Suppressor macrophage (primary cell): ENCODE measurements at regions not wholly inside any gene's neighbourhood (a gene's known extent, or its start where the extent isn't known, plus 50 kb on each side); places are given as distances from the start of the nearest gene placed in this dataset.
A peak's percentile ranks its signal among the peaks of the same experiment; 100 is the strongest.
"Not testable (repeated sequence)": the region's sequence is repeated elsewhere in the genome, so short reads cannot be mapped to it uniquely, and the experiment has no call there.

ENCODE experiments used
- DNase-seq, 4 experiments: peaks; one replicate each; pipeline ENCODE4 v3.0.0-alpha.2; 2020 to 2022

DNA sequence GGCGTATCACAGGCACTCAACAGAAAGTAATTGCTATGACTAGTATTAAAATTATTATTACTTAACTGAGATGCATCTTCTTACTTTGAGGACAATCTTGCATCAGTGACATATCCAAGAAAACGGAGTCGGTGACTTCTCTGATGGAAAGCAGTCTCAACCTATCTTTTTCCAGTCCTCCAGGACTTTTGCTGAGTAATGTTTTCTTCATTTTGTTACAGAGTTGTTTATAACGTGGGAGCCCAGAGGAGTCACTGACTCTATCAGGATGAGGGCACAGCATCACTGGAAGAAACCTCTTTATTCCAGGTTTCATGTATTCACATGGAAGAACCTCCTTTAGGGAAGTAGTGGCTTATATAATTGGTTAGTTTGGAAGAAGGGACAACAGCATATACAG lies 51.5 kb upstream of the MELK start:
- no peak for DNase-seq

DNA sequence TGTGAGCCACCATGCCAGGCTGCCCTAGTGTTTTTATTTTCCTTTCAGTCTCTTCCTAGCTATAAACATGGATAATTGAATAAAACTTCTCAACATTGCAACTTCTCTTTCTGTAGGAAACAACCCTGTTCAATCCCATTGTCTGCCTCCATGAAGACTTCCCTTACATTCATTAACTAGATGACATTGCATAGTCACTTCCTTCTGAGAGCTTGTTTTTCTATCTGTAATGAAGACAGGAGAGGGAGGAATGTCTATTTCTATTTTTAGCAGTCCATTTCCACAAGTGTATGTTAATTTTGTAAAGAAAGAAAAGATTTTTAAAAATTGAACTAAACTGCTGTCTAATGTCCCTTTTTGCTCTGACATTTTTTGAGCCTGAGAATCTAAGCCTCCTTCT lies 55.6 kb upstream of the MELK start:
- peak in 2 of 4 experiments; percentile 10 to 32 for DNase-seq

DNA sequence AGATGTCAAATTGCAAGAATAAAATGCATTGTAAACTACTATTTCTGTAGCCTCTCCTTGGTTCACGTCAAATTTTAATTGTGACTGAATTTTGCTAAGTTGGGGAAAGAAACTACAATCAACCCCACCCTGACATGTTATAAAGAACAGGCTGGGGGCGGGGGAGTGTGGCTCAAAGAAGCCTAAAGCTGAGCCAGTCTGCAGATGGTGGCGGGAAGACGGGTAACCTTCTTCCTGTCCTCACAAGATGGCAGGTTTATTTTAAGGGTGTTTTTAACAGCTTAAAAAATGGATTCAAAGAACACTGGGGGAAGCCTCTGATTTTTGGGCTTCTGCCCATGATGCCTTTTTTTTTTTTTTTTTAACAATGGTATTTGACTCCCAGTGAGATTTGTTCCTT lies 68.5 kb upstream of the MELK start:
- DNase-seq: no peak

DNA sequence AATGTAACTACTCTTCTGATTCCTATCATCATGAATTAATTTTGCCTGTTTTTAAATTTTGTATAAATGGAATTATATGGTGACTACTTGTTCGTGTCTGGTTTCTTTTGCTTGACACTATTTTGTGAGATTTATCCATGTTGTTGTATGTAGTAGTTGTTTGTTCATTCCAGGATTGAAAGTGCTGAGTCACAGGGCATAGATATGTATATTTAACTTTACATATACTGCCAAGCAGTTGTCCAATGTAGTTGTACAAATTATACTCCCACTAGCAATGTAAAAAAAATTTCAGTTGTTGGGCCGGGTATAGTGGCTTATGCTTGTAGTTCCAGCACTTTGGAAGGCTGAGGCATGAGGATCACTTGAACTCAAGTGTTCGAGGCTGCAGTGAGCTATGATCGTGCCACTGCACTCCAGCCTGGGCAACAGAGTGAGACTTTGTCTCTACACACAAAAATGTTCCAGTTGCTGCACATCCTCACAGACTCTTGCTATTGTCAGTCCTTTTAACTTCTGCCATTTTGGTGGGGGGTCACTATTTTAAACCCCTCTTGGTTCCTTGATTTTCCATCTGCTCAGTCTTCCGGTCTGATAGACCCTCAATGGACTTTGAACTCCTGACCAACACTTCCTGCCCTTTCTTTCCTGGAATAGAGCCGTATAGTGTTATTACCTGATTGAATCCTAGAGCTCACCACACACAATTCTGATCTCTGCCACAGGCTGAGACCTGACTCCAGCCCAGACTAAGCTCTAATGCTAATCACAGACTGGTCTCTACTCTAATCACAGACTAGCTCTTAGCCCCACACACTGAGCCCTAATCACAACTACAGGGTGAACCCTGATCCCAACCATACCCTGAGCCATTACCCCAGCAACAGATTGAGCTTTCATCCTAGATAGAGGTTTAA lies 69.3 kb upstream of the MELK start:
- no peak for DNase-seq

DNA sequence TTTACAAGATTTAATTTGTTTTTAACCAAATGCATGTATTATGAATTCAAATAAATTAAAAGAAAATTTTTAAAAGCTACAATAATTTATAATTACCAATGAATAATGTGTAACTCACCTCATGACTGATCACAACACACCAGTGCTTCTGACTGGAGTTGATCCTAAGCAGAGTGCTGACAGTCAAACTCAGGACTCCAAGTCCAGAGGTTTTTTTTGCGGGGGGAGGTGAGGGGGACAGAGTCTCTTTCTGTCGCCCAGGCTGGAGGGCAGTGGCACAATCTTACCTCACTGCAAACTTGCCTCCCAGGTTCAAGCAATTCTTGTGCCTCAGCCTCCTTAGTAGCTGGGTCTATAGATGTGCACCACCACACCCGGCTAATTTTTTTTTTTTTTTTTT lies 71.0 kb upstream of the MELK start:
- no peak for DNase-seq

DNA sequence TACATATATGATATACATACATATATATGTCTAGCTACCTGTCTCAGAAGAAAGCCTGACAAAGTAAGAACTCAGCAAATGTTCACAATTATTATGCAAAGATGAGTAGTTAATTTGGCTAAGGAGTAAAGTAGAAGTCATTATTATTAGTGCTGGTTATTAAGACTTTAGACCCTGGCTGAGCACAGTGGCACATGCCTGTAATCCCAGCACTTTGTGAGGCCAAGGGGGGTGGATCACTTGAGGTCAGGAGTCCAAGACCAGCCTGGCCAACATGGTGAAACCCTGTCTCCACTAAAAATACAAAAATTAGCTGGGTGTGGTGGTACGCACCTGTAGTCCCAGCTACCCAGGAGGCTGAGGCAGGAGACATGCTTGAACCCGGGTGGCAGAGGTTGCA lies 71.8 kb upstream of the MELK start:
- DNase-seq: not testable (repeated sequence)

DNA sequence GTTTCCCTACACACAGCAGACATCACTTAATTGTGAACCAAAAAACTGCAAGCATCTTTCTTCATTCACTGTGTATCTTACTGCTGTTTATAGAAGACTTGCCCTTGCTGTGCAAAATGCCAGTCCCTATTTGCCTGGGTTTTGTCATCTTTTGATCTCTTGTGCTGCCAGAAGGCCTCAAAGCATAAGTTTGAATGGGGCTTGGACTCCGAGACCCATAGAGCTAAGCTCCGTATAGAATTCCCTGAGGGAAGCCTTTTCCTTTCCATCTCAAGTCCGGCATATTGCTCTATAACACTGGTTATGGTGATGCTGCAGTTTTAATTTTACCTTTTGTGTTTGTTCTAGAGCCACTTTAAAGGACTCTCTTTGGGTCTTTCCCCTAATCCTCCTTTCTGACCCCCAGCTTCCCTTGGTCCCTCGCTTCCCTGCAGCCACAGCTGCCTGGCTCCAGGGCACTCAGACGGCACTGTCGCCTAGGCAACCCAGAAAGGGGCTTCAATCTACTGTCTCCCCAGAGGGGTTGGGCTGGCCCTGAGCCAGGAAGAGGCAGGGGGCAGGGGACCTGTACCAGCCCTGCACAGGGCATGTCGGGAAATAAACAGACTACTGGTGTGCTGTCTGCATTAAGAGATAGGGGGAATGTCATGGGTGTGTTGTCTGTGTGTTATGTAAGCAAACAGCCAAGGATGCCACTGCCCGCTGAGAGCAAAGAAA lies 73.4 kb upstream of the MELK start:
- DNase-seq: no peak

DNA sequence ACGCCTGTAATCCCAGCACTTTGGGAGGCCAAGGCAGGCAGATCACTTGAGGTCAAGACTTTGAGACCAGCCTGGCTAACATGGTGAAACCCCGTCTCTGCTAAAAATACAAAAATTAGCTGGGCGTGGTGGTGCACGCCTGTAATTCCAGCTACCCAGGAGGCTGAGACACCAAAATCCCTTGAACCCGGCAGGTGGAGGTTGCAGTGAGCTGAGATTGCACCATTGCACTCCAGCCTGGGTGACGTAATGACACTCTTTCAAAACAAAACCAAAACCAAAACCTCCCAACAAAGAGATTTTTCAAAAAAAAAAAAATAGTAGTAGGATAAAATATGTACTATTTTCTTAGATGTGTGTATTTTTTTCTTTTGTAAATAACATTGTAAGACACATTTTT lies 79.1 kb upstream of the MELK start:
- peak in 3 of 4 experiments; percentile 31 to 62 (median 40) for DNase-seq

DNA sequence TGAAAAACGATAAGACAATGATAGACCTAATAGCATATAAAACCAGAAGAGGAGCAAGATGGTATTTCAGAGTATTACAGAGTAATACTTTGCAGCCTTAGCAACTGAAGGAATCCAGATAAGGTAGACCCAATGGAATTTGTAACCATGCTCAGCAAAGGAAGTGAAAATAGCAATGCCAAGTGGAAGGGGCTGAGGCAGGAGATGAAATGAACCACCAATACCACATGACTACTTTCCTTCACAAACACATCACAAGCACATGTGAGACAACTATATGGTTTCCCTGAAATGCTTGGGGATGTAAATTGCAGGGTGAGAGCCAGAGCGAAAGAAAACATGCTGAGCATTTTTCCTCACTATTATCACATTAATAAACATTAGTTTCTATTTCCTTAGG lies 79.8 kb upstream of the MELK start:
- peak; percentile 34 to 65 (median 50) for DNase-seq

DNA sequence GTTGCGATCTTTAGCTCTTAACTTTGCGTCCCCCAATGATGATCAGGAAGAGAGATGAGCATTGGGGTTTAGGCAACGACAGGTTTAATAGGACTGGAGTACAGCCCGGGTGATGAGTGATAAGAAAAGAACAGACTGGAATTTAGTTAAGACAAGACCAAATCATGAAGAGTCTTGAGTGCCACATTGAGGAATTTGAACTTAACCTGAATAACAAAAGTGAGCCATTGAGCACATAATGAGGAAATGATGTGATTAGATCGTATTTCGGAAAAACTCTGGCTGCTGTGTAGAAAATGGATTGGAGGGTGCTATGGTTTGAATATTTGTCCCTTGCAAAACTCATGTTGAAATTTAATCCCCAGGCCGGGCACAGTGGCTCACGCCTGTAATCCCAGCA lies 83.2 kb upstream of the MELK start:
- DNase-seq: no peak

DNA sequence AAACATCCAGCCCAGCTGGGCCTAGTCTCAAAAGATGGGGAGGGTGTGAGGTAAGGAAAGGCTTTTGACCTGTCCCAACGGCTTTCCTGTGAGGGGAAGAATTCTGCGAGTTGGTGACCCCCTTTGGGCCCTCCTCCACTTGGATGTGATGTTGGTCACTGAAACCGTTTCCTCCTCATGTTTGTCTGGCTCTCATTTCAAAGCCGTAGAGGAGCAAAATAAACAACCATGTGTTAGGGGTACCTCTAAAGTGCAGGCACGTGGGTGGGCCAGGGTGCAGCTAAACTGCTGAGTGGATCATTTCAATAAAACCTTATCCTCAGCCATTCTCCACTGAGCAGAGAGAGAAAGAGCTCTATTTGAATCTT lies 84.3 kb upstream of the MELK start:
- peak in 2 of 4 experiments; percentile 8 to 12 for DNase-seq

DNA sequence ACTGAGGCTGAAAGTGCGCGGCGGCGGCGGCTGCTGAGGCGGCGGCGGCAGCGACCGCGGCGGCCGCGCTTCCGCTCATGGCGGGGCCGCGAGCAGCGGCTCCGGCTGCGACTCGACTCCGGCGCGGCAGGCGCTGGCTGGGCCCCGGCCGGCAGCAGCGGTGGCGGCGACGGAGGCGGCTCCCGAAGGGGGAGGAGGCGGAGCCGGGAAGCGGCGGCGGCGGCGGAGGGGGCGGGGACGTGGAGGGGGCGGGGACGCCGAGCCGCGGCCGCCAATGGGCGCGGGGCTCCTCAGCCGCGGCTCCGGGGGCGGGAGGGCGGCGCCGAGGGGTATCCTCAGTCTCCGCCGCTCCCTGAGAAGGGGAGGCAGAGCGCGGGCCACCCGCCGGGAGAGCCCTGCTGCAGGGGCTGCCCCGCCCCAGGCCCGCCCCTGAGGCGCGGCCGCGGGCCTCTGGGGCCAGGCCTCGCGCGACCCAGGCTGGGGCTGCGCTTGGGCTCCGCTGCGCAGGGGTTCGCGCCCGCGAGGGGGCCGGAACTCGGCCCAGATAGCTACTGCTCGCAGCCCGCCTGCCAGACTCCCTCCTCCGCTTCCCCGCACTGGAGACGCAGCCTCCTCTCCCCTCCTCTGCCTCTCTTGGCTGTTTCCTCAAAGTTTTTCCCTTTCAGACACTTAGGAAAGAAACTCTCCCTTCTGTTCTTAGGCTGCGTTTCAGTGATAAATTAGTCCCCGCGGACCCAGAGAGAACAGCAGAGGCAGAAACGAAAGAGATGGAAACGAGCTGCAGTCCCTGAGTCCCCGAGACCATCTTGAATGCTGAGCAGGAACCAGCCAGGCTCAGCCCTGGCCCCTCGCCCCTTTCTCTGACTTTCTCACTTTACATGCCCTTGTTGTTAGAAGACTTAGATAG lies 85.0 kb upstream of the MELK start:
- peak; percentile 96 to 98 (median 97) for DNase-seq

DNA sequence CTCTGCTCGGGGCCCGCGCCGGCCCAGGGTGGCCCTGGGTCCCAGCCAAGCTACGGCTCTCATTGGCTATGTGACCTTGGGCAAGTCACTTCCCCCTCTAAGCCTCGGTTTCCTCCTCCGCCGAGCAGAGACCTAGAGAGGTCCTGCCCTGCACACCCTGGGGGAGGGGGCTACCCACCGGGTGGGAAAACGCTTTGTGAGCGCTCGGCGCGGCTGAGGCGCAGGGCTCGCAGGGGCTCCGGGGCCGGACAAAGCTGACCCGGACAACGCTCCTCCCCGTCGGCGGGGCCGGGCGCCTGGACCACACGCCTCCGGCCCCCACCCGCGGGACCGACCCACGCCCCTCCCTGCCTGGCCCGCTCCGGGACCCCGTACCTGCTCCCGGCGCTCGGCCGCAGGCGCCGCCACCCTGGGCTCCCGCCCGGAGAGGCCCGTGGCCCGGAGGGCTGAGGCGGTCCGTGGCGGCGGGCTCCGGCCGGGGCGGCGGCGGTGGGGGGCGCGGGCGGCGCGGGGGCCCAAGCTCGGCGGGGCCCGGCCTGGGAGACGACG lies 85.7 kb upstream of the MELK start:
- DNase-seq: peak; percentile 30 to 80 (median 70)

DNA sequence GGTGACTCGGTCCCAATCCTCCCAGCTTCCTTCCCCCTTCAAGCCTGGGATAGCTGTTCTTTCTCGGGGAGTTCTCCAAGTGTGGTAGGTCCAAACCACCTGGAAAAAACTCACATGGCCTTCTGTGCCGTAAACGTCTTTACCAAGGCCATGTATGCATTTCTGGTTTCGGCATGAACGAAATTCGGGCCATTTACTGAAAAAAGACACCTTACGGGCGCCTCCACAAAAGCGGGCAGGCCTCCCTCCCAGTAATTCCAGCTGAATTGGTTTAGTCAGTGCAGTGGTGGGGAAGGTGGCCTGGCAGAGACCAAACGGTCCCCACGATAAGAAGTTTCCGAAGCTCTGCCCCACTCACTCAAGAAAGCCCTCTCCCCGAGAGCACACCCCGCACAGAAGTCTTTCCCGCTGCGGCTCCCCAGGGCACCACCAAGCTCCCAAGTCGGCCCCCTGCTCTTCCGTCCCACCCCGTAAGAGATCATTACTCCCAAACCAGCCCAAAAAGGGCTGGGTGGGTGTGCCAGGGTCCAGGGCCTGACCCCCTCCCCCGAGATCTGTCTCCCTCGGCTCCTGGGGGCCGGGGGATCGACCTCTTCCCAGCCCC lies 86.3 kb upstream of the MELK start:
- peak in 1 of 4 experiments; percentile 19 for DNase-seq

DNA sequence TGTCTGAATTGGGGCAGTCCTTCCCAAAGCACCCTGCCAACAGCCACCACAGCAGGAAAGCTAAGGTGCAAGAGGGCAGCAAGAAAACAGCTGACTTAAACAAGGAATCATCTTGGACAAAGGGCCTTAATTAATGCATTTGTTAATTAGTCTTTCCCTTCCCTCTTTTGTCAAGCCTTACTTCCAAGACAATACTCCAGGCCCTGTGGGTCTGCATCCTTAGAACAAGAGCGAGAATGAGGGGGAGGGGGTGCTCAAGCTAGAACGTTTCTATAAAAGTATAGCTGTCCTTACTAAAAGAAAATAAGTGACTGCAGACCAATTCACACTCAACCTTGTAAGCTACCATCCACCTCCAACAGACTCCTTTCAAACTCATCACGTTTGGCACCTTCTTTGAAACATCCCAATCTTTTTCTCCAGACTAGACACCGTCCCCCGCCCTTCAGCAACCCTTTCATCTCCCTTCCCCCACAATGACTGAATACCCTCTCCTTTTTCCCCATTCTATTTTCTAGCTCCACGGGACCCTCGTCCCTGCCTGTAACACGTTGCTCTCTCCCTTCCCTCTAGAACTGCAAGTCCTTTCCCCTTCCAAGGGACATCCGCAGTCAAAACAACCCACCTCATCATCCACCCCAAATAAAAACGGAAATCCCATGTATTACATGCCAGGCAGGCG lies 85.7 kb upstream of the RNF38 start:
- DNase-seq: peak; percentile 38 to 69 (median 64)

DNA sequence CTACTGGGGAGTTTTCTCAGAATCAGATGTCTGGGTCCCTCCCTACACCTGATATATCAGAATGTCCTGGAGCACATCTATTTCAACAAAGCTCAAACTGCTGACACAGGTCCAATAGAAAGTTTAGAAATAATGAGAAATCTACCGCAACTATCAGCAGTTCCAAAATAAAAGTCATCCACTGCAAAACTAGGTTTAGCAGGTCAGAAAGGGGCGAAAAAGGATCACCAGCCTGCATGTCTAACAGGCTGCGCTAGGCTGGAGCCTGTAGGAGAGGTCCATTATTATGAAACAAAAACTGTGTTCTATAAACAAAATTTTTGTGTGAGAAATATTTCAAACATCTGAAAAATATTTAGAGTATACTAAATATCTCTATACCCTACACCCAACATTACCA lies 84.1 kb upstream of the RNF38 start:
- DNase-seq: no peak

DNA sequence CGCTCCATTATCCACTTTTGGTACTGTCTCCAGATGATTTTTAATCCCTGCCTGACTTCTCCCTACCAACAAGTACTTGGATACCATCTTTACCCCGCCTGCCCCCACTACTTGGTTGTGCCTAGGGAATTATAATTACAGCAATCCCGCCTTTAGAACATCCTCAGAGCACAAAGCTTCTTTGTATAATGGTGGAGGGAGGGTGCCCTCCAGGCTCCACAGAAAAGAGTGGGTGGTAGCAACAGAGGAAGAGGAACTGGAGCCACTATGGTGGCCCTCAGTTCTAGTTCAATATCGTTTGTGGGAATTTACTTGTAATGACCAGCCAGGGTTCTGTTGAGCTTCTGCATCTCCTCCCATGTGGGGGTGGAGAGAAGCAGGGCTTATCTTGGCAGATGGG lies 79.0 kb upstream of the RNF38 start:
- peak; percentile 32 to 67 (median 64) for DNase-seq

DNA sequence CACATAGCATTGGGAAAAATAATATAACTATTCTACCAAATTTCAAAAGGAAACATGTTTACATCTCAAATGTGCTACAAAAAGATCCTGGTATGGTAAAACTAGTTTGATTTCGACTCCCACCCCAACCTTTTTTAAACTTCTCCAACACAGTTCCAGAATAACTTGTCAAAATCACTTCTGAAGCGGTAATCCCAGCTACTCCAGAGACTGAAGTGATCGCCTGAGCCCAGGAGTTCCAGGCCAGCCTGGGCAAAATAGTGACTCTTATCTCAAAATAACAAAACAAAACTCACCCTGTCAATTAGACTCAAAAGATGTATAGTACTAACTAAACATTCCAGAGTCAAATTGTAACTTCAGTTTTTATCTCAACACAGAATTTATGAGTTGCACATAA lies 71.3 kb upstream of the RNF38 start:
- no peak for DNase-seq

DNA sequence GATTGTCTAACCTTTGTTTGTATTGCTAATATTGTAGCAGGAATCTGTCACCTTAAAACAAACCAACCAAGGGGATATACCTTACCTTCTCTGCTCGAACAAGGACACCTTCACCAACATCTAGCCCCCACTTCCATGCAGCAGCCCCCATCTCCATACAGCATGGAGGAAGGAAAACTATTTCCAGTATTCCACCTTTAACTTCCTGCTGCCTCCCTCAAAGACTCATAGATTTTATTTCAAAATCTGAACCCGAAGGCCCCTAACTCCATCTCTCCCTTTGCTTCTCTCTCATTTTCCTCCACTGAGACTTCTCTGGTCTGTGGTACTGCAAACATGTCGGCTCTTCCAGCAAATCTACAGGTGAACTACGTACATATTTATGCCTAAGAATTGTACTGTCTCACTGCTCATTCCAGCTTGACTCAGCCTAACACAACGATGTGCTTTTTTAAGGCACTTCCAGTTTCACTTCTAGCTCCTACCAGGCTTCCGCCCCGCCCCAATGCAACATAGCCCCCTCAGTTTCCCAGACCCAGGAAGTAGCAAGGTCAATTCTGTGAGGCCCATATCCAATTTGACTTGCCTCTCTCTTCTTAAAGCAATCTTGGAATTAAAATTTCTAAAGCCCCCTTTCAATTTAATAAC lies 70.7 kb upstream of the RNF38 start:
- DNase-seq: peak; percentile 64 to 75 (median 73)

DNA sequence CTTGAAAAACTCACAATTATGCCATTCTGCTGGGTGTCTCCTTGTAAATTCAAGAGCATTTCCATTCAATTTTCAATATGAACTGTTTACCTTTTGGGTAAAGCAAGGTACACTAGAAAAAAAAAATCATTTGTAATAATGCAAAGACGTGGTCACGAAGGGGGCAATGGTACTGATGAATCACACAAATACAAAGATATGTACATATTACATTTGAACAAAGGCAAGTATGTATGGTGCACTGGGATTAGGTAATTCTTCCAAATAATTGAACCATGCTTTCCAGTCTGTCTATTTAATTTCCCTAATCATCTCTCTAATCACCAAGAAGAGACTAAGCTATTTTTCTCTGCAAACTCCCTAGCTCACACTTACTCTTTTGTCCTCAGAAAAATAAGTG lies 63.4 kb upstream of the RNF38 start:
- no peak for DNase-seq

DNA sequence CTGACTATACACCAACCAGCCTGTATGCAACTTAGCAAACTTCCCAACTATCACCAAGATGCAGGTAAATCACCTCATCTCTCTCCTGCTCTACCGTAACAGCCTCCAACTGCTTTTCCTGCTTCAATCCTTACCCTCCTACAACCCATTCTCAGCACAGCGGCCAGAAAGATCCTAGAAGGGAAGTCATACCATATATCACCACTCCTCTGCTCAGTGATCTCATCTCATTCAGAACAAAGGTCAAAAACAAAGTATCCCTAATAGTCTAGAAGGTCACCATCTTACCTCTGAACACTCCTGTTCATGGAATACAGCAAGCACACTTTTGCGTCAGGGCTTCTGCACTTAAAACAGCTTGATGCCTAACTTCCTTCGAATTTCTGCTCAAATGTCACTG lies 62.2 kb upstream of the RNF38 start:
- DNase-seq: peak in 2 of 4 experiments; percentile 9 to 19
